OCI-LY1 (cell line): ENCODE measurements at regions not wholly inside any gene's neighbourhood (a gene's known extent, or its start where the extent isn't known, plus 50 kb on each side); places are given as distances from the start of the nearest gene placed in this dataset.

ENCODE experiments used
- EZH2 ChIP-seq: fragments of 200-600 bp; sonication (generic), shearing (Covaris generic); IDR thresholded peaks from 2 replicates; pipeline ENCODE4 v1.8.0; 2017; ENCODE audit warnings: borderline replicate concordance, mixed run types, mild to moderate bottlenecking, antibody characterized with exemption, low read length, moderate library complexity, mixed read lengths
- TF ChIP-seq, protein P1 (sequence below): fragments of 200-600 bp; sonication (generic), shearing (Covaris generic); IDR thresholded peaks from 2 replicates; pipeline ENCODE4 v1.5.1; 2017; ENCODE audit warnings: mild to moderate bottlenecking, antibody characterized with exemption, low read length, moderate library complexity, mixed read lengths

DNA sequence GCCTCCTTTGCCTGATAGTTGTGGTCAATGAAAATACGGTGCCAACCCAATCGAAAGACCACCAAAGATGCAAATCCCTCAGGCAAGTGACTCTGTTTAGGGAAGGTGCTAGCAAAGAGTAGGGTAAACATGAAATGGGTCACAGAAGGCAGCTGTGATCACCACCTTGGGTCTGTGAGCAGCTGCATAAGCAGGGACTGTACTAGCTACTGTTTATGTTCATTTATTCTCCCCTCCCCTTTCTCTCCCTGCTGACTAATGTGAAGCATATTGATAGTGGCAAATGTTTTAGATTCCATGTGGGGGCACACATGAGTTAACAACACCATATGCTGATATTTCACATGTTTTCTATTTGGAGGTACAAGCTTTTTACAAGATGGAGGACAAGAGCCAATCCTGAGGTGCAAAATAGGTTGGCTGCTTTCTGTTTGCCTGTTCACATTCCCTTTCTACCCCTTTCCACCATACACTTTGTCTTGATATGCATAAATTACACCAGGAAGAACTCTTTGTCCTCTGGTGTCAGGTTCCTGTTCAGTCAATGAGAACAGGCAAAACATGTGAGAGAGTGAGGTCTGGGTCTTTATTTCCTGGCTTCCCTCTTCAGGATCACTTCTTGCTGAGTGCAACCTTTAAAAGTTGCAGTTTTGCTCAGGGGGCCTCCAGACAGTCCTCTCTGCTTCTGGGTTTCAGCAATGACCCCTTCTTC lies 71.1 kb downstream of the AVPR1A start:
- TF ChIP-seq, protein P1, sequence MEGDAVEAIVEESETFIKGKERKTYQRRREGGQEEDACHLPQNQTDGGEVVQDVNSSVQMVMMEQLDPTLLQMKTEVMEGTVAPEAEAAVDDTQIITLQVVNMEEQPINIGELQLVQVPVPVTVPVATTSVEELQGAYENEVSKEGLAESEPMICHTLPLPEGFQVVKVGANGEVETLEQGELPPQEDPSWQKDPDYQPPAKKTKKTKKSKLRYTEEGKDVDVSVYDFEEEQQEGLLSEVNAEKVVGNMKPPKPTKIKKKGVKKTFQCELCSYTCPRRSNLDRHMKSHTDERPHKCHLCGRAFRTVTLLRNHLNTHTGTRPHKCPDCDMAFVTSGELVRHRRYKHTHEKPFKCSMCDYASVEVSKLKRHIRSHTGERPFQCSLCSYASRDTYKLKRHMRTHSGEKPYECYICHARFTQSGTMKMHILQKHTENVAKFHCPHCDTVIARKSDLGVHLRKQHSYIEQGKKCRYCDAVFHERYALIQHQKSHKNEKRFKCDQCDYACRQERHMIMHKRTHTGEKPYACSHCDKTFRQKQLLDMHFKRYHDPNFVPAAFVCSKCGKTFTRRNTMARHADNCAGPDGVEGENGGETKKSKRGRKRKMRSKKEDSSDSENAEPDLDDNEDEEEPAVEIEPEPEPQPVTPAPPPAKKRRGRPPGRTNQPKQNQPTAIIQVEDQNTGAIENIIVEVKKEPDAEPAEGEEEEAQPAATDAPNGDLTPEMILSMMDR, result no peak
- TF ChIP-seq EZH2, result no peak
